RWPE1 (cell line): ENCODE measurements at regions not wholly inside any gene's neighbourhood (a gene's known extent, or its start where the extent isn't known, plus 50 kb on each side); places are given as distances from the start of the nearest gene placed in this dataset.

Experiments used
- CTCF ChIA-PET: fragments of 350-600 bp; sonication (Branson Sonifier 250); formaldehyde crosslinking; extraction: SDS; loops from one replicate; lab custom pipeline; 2021; lab: Yijun Ruan, JAX
- POLR2A ChIA-PET: fragments of 400-600 bp; formaldehyde crosslinking; extraction: SDS; loops from one replicate; lab custom pipeline; 2020; ENCODE audit warnings: antibody characterized with exemption; ENCODE audit not compliant: low non-redundant PET; lab: Yijun Ruan, JAX
- DNase-seq: peaks from one replicate; pipeline ENCODE4 v3.0.0; 2012; ENCODE audit warnings: low spot score
- H3K27ac ChIP-seq: fragments of 450-650 bp; 2 replicates; pipeline ENCODE4 v1.5.1; 2017
- CTCF ChIP-seq: fragments of 450-650 bp; conservative IDR thresholded peaks from 2 replicates; pipeline ENCODE4 v1.5.1; 2017; ENCODE audit warnings: low read depth, mild to moderate bottlenecking

DNA sequence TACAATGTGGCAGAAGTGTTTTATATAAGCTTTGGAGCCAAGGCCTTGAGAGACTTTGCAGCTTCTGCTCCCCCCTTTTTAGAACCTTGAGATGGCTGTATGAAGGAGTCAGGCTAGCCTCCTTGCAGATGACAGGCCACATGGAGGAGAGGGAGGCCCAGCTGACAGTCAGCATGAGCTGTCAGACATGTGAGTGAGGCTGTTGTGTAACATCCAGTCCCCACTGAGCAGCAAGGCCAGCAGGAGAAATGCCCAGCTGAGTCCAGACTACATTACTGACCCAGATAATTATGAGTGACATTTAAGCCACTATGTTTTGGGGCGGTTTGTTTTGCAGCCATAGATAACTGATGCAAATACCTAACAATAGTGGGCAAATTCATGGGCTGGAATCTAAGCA, 515.3 kb upstream of the ARX start:
- ChIA-PET CTCF (no interaction called here), POLR2A (no interaction called here)
- no peak for DNase-seq
- H3K27ac ChIP-seq: no peak overlapping the region
- no peak for TF ChIP-seq CTCF

GRCh38 chrX:25534091-25534490, 518.3 kb upstream of the ARX start:
- CTCF ChIA-PET: no interaction called here
- POLR2A ChIA-PET: no interaction called here
- DNase-seq: no peak
- TF ChIP-seq CTCF: no peak
- H3K27ac ChIP-seq: no peak overlapping the region

- ChIA-PET CTCF (interaction anchor here (0.6 kb wide), 1 partner anchor 13 kb away, joined by 5 read pairs; no protein-coding TSS in a partner anchor), POLR2A (no interaction called here)
- H3K27ac ChIP-seq: no peak overlapping the region
- no peak for DNase-seq
- no peak for TF ChIP-seq CTCF
Observed at GRCh38 chrX:25536307-25536970, 520.7 kb upstream of the ARX start.

GRCh38 chrX:25537699-25538098, 521.9 kb upstream of the ARX start:
- no peak for DNase-seq
- CTCF ChIA-PET: no interaction called here
- no peak overlapping the region for H3K27ac ChIP-seq
- POLR2A ChIA-PET: no interaction called here
- TF ChIP-seq CTCF: no peak

DNA sequence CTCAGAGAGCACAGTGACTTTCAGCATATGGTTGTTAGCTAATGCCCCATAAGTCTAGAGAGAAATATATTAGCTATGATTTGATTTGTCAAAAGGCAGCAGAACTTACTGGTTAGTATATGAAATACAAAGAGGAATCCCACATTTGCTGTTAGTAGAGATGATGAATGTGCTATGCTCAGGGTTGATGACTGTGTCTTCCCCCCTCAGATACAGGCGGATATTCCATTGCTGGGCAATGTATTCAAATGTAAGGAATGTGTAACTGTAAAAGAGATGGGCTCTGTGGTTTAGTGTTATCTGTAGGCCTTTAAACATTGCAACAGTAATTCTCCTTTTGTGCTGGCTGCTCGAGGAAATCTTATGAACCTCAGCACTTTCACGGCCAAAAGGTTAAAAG, 528.9 kb upstream of the ARX start:
- DNase-seq: no peak
- ChIA-PET CTCF (no interaction called here), POLR2A (no interaction called here)
- no peak overlapping the region for H3K27ac ChIP-seq
- TF ChIP-seq CTCF: no peak

- CTCF ChIA-PET: no interaction called here
- TF ChIP-seq CTCF: no peak
- no peak for DNase-seq
- H3K27ac ChIP-seq: no peak overlapping the region
- POLR2A ChIA-PET: no interaction called here
Observed at GRCh38 chrX:25548811-25549210, 533.0 kb upstream of the ARX start.
